Lower leg skin (tissue), 4 donors: ENCODE measurements at regions not wholly inside any gene's neighbourhood (a gene's known extent, or its start where the extent isn't known, plus 50 kb on each side); places are given as distances from the start of the nearest gene placed in this dataset.

Source experiments
- DNase-seq, 2 donors: peaks; one replicate each; pipeline ENCODE4 v3.0.0-alpha.2; 2019; ENCODE audit warnings: low spot score in 2 of 2
- H3K4me3 ChIP-seq: fragments of 200-600 bp; sonication (generic); 2 replicates; pipeline ENCODE4 v1.5.1; 2017; ENCODE audit warnings: mild to moderate bottlenecking, low read depth; ENCODE audit not compliant: poor library complexity, severe bottlenecking
- CTCF ChIP-seq, 3 donors: fragments of 450-650 bp; IDR thresholded peaks; one replicate each; pipeline ENCODE4 v1.5.1; 2016; ENCODE audit warnings: antibody characterized with exemption in 3 of 3, mild to moderate bottlenecking in 3 of 3, moderate library complexity in 2 of 3
- POLR2A ChIP-seq, 2 donors: fragments of 450-650 bp; IDR thresholded peaks; one replicate each; pipeline ENCODE4 v1.6.1; 2016 to 2017; ENCODE audit warnings: antibody characterized with exemption in 2 of 2, mild to moderate bottlenecking in 1 of 2, moderate library complexity in 1 of 2
- WGBS, 2 donors: methylation state at CpG; one replicate each; pipeline ENCODE4 v1.1.5; 2018; 5-methylcytosine and 5-hydroxymethylcytosine counted together
- intact Hi-C: fragments of 100-400 bp; cut with DNase I; formaldehyde crosslinking; loops from one replicate; pipeline ENCODE4 v1.15.0; 2023; ENCODE audit warnings: low total_unique reads

GRCh38 chr5:34576891-34577666, 79.0 kb upstream of the RAI14 start:
- TF ChIP-seq POLR2A (IDR thresholded peaks at IDR 0.05) = no peak
- intact Hi-C loops = no loop called here
- DNase-seq = no peak
- no peak overlapping the region for H3K4me3 ChIP-seq
- WGBS, 2 donors = 82 to 84% methylated on average over 11 of the region's 11 CpGs

- WGBS, 2 donors = 95 to 100% methylated on average over 1 of the region's 1 CpG
- H3K4me3 ChIP-seq = no peak overlapping the region
- TF ChIP-seq CTCF (IDR thresholded peaks at IDR 0.05) = no peak
- no peak for TF ChIP-seq POLR2A (IDR thresholded peaks at IDR 0.05)
- intact Hi-C loops = no loop called here
- no peak for DNase-seq
Observed at GRCh38 chr5:34578962-34579361, 77.2 kb upstream of the RAI14 start.

GRCh38 chr5:34580983-34581382, 75.1 kb upstream of the RAI14 start:
- intact Hi-C loops = no loop called here
- no peak for DNase-seq
- TF ChIP-seq POLR2A (IDR thresholded peaks at IDR 0.05) (no peak), CTCF (IDR thresholded peaks at IDR 0.05) (no peak)
- 43 to 46% methylated on average over 7 of the region's 7 CpGs for WGBS, 2 donors
- no peak overlapping the region for H3K4me3 ChIP-seq

GRCh38 chr5:34582371-34582770, 73.8 kb upstream of the RAI14 start:
- intact Hi-C loops = no loop called here
- TF ChIP-seq POLR2A (IDR thresholded peaks at IDR 0.05) (no peak), CTCF (IDR thresholded peaks at IDR 0.05) (no peak)
- DNase-seq = no peak
- no peak overlapping the region for H3K4me3 ChIP-seq
- 63 to 77% methylated on average over 3 of the region's 3 CpGs for WGBS, 2 donors

GRCh38 chr5:34583167-34583566, 73.0 kb upstream of the RAI14 start:
- no peak for TF ChIP-seq POLR2A (IDR thresholded peaks at IDR 0.05)
- no peak for TF ChIP-seq CTCF (IDR thresholded peaks at IDR 0.05)
- DNase-seq = no peak
- intact Hi-C loops = no loop called here
- H3K4me3 ChIP-seq = no peak overlapping the region

- no peak for TF ChIP-seq POLR2A (IDR thresholded peaks at IDR 0.05)
- TF ChIP-seq CTCF (IDR thresholded peaks at IDR 0.05) = no peak
- H3K4me3 ChIP-seq = no peak overlapping the region
- intact Hi-C loops = no loop called here
- DNase-seq = no peak
Observed at GRCh38 chr5:34584165-34584564, 72.0 kb upstream of the RAI14 start.
